H1 (cell line): ENCODE measurements at regions not wholly inside any gene's neighbourhood (a gene's known extent, or its start where the extent isn't known, plus 50 kb on each side); places are given as distances from the start of the nearest gene placed in this dataset.

Experiments
- CTCF ChIA-PET: fragments of 300-600 bp; sonication (Branson Sonifier 250); formaldehyde crosslinking; loops from one replicate; lab custom pipeline; 2021; ENCODE audit not compliant: partially characterized antibody; lab: Charles Lee
- POLR2A ChIA-PET: fragments of 300-600 bp; sonication (Branson Sonifier 250); formaldehyde crosslinking; loops from one replicate; lab custom pipeline; 2021; ENCODE audit warnings: inconsistent platforms; ENCODE audit not compliant: partially characterized antibody; lab: Charles Lee
- DNase-seq, 2 experiments: peaks; one replicate each; pipeline versions ENCODE4 v3.0.0 to v3.0.0-alpha.2; 2010 to 2022; ENCODE audit warnings: low spot score in 2 of 2, low read depth in 1 of 2, mixed read lengths in 1 of 2
- FAIRE-seq: peaks from 2 replicates; lab custom pipeline; 2011; peaks lifted over from hg19 to GRCh38; lab: Jason Lieb, UNC
- H2AFZ ChIP-seq: 2 replicates; pipeline ENCODE4 v1.8.1; 2012; ENCODE audit warnings: low read length, inconsistent platforms
- H2AK5ac ChIP-seq: 2 replicates; pipeline ENCODE4 v1.6.1; 2013; ENCODE audit warnings: low read depth, low read length
- H2BK120ac ChIP-seq: replicated peaks from 2 replicates; pipeline ENCODE3; 2013; ENCODE audit warnings: low read depth, low read length, inconsistent platforms
- H2BK12ac ChIP-seq: 2 replicates; pipeline ENCODE4 v1.6.1; 2013; ENCODE audit warnings: low read depth, low read length
- H2BK15ac ChIP-seq: 2 replicates; pipeline ENCODE4 v1.6.1; 2013; ENCODE audit warnings: low read length
- H2BK20ac ChIP-seq: 2 replicates; pipeline ENCODE4 v1.6.1; 2013; ENCODE audit warnings: low read length
- H2BK5ac ChIP-seq: 2 replicates; pipeline ENCODE4 v1.6.1; 2013; ENCODE audit warnings: low read depth, low read length
- H3K14ac ChIP-seq: 2 replicates; pipeline ENCODE4 v1.6.1; 2013; ENCODE audit warnings: inconsistent platforms; ENCODE audit not compliant: insufficient read length
- H3K18ac ChIP-seq: 2 replicates; pipeline ENCODE4 v1.6.1; 2013; ENCODE audit warnings: low read length; ENCODE audit errors: extremely low read depth
- H3K23ac ChIP-seq: 2 replicates; pipeline ENCODE4 v1.6.1; 2013; ENCODE audit warnings: inconsistent platforms; ENCODE audit not compliant: insufficient read length
- H3K23me2 ChIP-seq: 2 replicates; pipeline ENCODE4 v1.6.1; 2013; ENCODE audit warnings: low read depth, low read length
- H3K27ac ChIP-seq: 2 replicates; pipeline ENCODE4 v1.6.1; 2011; ENCODE audit warnings: low read depth, low read length, inconsistent platforms
- H3K27me3 ChIP-seq, 4 experiments: replicated peaks in 1 of 4; 1 replicate in 1 of 4; 2 replicates in 3 of 4; pipeline versions ENCODE4 v1.6.1 to v1.8.1; 2011 to 2013; ENCODE audit warnings: low read length in 3 of 4, mild to moderate bottlenecking in 3 of 4, inconsistent platforms in 2 of 4, mixed read lengths in 2 of 4, moderate library complexity in 1 of 4; ENCODE audit not compliant: control insufficient read depth in 3 of 4, insufficient read depth in 3 of 4; ENCODE audit errors: extremely low read depth in 1 of 4
- H3K36me3 ChIP-seq, 4 experiments: 2 replicates each; pipeline versions ENCODE4 v1.6.1 to v1.8.1; 2011 to 2013; ENCODE audit warnings: mild to moderate bottlenecking in 4 of 4, low read length in 3 of 4, moderate library complexity in 2 of 4, control low read depth in 1 of 4, inconsistent platforms in 1 of 4; ENCODE audit not compliant: insufficient read depth in 4 of 4, control insufficient read depth in 2 of 4
- H3K4ac ChIP-seq: replicated peaks from 2 replicates; pipeline ENCODE3; 2013; ENCODE audit warnings: low read length, low read depth, mixed read lengths, inconsistent platforms; ENCODE audit not compliant: insufficient read length
- H3K4me1 ChIP-seq, 4 experiments: replicated peaks in 1 of 4; 1 replicate in 1 of 4; 2 replicates in 3 of 4; pipeline versions ENCODE4 v1.6.1 to v1.8.1; 2011 to 2013; ENCODE audit warnings: low read length in 3 of 4, inconsistent platforms in 2 of 4, mixed read lengths in 1 of 4; ENCODE audit not compliant: insufficient read depth in 4 of 4, control insufficient read depth in 3 of 4
- H3K4me2 ChIP-seq, 2 experiments: 2 replicates each; pipeline versions ENCODE4 v1.6.1 to v1.8.1; 2011 to 2013; ENCODE audit warnings: low read depth in 2 of 2, low read length in 2 of 2, control low read depth in 1 of 2, inconsistent platforms in 1 of 2, mild to moderate bottlenecking in 1 of 2; ENCODE audit not compliant: insufficient read depth in 1 of 2
- H3K4me3 ChIP-seq, 4 experiments: fragments of 200-600, 300-600 bp in 1 of 4; sonication (generic), shearing (Covaris generic), sonication (Bioruptor Twin) in 1 of 4; 2 replicates each; pipeline versions ENCODE4 v1.5.1 to v1.8.1; 2011 to 2016; ENCODE audit warnings: low read length in 4 of 4, low read depth in 3 of 4, control low read depth in 2 of 4, inconsistent platforms in 2 of 4, mild to moderate bottlenecking in 2 of 4, mixed read lengths in 1 of 4, moderate library complexity in 1 of 4; ENCODE audit not compliant: insufficient read depth in 2 of 4; ENCODE audit errors: extremely low read depth in 1 of 4
- H3K56ac ChIP-seq: replicated peaks from 2 replicates; pipeline ENCODE3; 2013; ENCODE audit warnings: low read depth, mild to moderate bottlenecking, mixed read lengths, low read length, inconsistent platforms; ENCODE audit not compliant: insufficient read length
- H3K79me1 ChIP-seq: 2 replicates; pipeline ENCODE4 v1.6.1; 2013; ENCODE audit warnings: low read depth, low read length, control low read depth
- H3K79me2 ChIP-seq, 2 experiments: 2 replicates each; pipeline versions ENCODE4 v1.6.1 to v1.8.1; 2012 to 2013; ENCODE audit warnings: low read length in 2 of 2, mild to moderate bottlenecking in 2 of 2, inconsistent platforms in 1 of 2; ENCODE audit not compliant: insufficient read depth in 2 of 2, control insufficient read depth in 1 of 2
- H3K9ac ChIP-seq, 4 experiments: replicated peaks in 1 of 4; 1 replicate in 1 of 4; 2 replicates in 3 of 4; pipeline versions ENCODE4 v1.6.1 to v1.8.1; 2011 to 2013; ENCODE audit warnings: low read depth in 3 of 4, low read length in 3 of 4, control low read depth in 2 of 4, mild to moderate bottlenecking in 2 of 4, moderate library complexity in 2 of 4, inconsistent platforms in 1 of 4; ENCODE audit errors: extremely low read depth in 1 of 4
- H3K9me3 ChIP-seq, 2 experiments: 2 replicates each; pipeline versions ENCODE4 v1.6.1 to v1.8.1; 2012 to 2013; ENCODE audit warnings: mild to moderate bottlenecking in 2 of 2, moderate library complexity in 2 of 2, control low read depth in 1 of 2, inconsistent platforms in 1 of 2, low read depth in 1 of 2, low read length in 1 of 2, mixed read lengths in 1 of 2; ENCODE audit not compliant: insufficient read depth in 2 of 2
- H4K20me1 ChIP-seq, 2 experiments: replicated peaks in 1 of 2; 2 replicates each; pipeline versions ENCODE3 to v1.8.1; 2011 to 2013; ENCODE audit warnings: inconsistent platforms in 2 of 2, low read length in 2 of 2, mild to moderate bottlenecking in 1 of 2; ENCODE audit not compliant: insufficient read depth in 2 of 2, control insufficient read depth in 1 of 2
- H4K5ac ChIP-seq: 2 replicates; pipeline ENCODE4 v1.6.1; 2013; ENCODE audit warnings: low read length, low read depth, mixed read lengths, inconsistent platforms; ENCODE audit not compliant: insufficient read length
- H4K8ac ChIP-seq: 2 replicates; pipeline ENCODE4 v1.8.0; 2013; ENCODE audit warnings: mild to moderate bottlenecking, moderate library complexity, low read length, inconsistent platforms; ENCODE audit not compliant: insufficient read depth; ENCODE audit errors: extremely low read depth
- H4K91ac ChIP-seq: replicated peaks from 2 replicates; pipeline ENCODE3; 2013; ENCODE audit warnings: low read length, mixed read lengths, inconsistent platforms; ENCODE audit not compliant: insufficient read length
- ATF2 ChIP-seq: IDR thresholded peaks from 2 replicates; pipeline ENCODE4 v1.6.1; 2012; ENCODE audit warnings: low read length, inconsistent platforms
- CBX5 ChIP-seq: fragments of 300-800, 300-1000 bp; sonication (generic); IDR thresholded peaks from 2 replicates; pipeline ENCODE4 v1.7.1; 2016; ENCODE audit warnings: antibody characterized with exemption, low read length, low read depth
- EGR1 ChIP-seq: IDR thresholded peaks from 2 replicates; pipeline ENCODE4 v1.6.1; 2011; ENCODE audit warnings: low read depth, low read length, borderline replicate concordance
- NRF1 ChIP-seq: IDR thresholded peaks from 2 replicates; pipeline ENCODE4 v1.6.1; 2011; ENCODE audit warnings: mild to moderate bottlenecking, low read depth, low read length, improper control_type of control experiment
- SP2 ChIP-seq: IDR thresholded peaks from 2 replicates; pipeline ENCODE4 v1.6.1; 2012; ENCODE audit warnings: mild to moderate bottlenecking, low read length, inconsistent platforms
- WGBS, 2 experiments: shearing (Covaris generic) in 1 of 2; methylation state at CpG; one replicate each; pipeline versions ENCODE4 v1.1.6 to v1.1.7; 2013 to 2015; ENCODE audit warnings: low lambda C conversion rate in 2 of 2, mixed read lengths in 2 of 2, inconsistent platforms in 1 of 2, low coverage in 1 of 2, missing lambda C conversion rate in 1 of 2; ENCODE audit not compliant: insufficient replicate concordance in 2 of 2, insufficient coverage in 1 of 2, insufficient read length in 1 of 2; ENCODE audit errors: extremely low coverage in 1 of 2, missing lambda C conversion rate in 1 of 2; 5-methylcytosine and 5-hydroxymethylcytosine counted together

GRCh38 chr3:112736386-112736785 lies 95.4 kb upstream of the CCDC80 start:
- Histone ChIP-seq H3K27ac (no peak overlapping the region), H2AFZ (no peak overlapping the region), H4K20me1 (no peaks in the 10 kb centered on the region), H2BK5ac (no peak overlapping the region), H3K23ac (no peak overlapping the region), H4K8ac (no peak overlapping the region), H3K9me3 (no peaks in the 10 kb centered on the region), H3K4ac (no peak overlapping the region), H3K4me3 (no peak overlapping the region), H2AK5ac (no peak overlapping the region), H3K79me1 (no peaks in the 10 kb centered on the region), H3K4me2 (no peak overlapping the region), H3K4me1 (no peaks in the 10 kb centered on the region), H3K27me3 (no peaks in the 10 kb centered on the region), H3K79me2 (no peaks in the 10 kb centered on the region), H2BK120ac (no peak overlapping the region), H3K36me3 (no peaks in the 10 kb centered on the region), H3K56ac (no peak overlapping the region), H3K18ac (no peak overlapping the region), H2BK12ac (no peak overlapping the region), H3K23me2 (no peaks in the 10 kb centered on the region), H4K91ac (no peak overlapping the region), H3K14ac (no peak overlapping the region), H3K9ac (no peak overlapping the region), H2BK15ac (no peak overlapping the region), H2BK20ac (no peak overlapping the region), H4K5ac (no peak overlapping the region)
- ChIA-PET POLR2A (interaction anchor here (1.6 to 2.5 kb wide), 2 partner anchors 94 to 254 kb away, joined by 6 to 8 read pairs; partner anchors contain the start of genes CCDC80 and GTPBP8), CTCF (interaction anchor here (0.7 to 4.5 kb wide), 11 partner anchors 10 to 243 kb away, joined by 3 to 51 read pairs (median 4); partner anchors contain the start of genes CCDC80 and CD200R1)
- DNase-seq (no peak), FAIRE-seq (no peak)
- 83% methylated on average over 5 of the region's 5 CpGs; no CpG with 5 or more reads in 1 of the 2 experiments for WGBS, 2 experiments
- no peak for TF ChIP-seq SP2
- TF ChIP-seq EGR1, result no peak
- TF ChIP-seq CBX5, result no peak
- TF ChIP-seq ATF2, result no peak
- TF ChIP-seq NRF1, result no peak
